GM23338 (cell line): ENCODE measurements at regions not wholly inside any gene's neighbourhood (a gene's known extent, or its start where the extent isn't known, plus 50 kb on each side); places are given as distances from the start of the nearest gene placed in this dataset.

Experiments used
- ATAC-seq: fragments of 200-7000 bp; cut with Tn5 transposase; 3 replicates; pipeline ENCODE4 v1.9.1; 2020
- DNase-seq: peaks from one replicate; pipeline ENCODE4 v3.0.0-alpha.2; 2015; ENCODE audit warnings: low spot score
- H2AFZ ChIP-seq: fragments of 200-600 bp; sonication (generic); 2 replicates; pipeline ENCODE4 v1.8.0; 2016; ENCODE audit warnings: antibody characterized with exemption, mild to moderate bottlenecking, moderate library complexity
- H3F3A ChIP-seq: fragments of 200-600 bp; sonication (generic); replicated peaks from 2 replicates; pipeline ENCODE4 v1.8.0; 2017; ENCODE audit warnings: antibody characterized with exemption, mixed run types, low read depth
- H3K27ac ChIP-seq: fragments of 200-600 bp; sonication (generic); 2 replicates; pipeline ENCODE4 v1.6.1; 2016; ENCODE audit warnings: low read depth
- H3K27me3 ChIP-seq: fragments of 200-600 bp; sonication (generic); 2 replicates; pipeline ENCODE4 v1.8.0; 2016; ENCODE audit warnings: mild to moderate bottlenecking, mixed run types, moderate library complexity; ENCODE audit not compliant: insufficient read depth
- H3K36me3 ChIP-seq: fragments of 200-600 bp; sonication (generic); 2 replicates; pipeline ENCODE4 v1.8.0; 2016; ENCODE audit warnings: mild to moderate bottlenecking; ENCODE audit not compliant: insufficient read depth
- H3K4me1 ChIP-seq: fragments of 200-600 bp; sonication (generic); 2 replicates; pipeline ENCODE4 v1.8.0; 2016; ENCODE audit warnings: mild to moderate bottlenecking, moderate library complexity; ENCODE audit not compliant: insufficient read depth
- H3K4me2 ChIP-seq: fragments of 200-600 bp; sonication (generic); 2 replicates; pipeline ENCODE4 v1.7.1; 2017; ENCODE audit warnings: mixed run types
- H3K4me3 ChIP-seq: fragments of 200-600 bp; sonication (generic); 2 replicates; pipeline ENCODE4 v1.6.1; 2016; ENCODE audit warnings: mixed run types
- H3K79me2 ChIP-seq: fragments of 200-600 bp; sonication (generic); replicated peaks from 2 replicates; pipeline ENCODE4 v1.8.0; 2017; ENCODE audit warnings: mild to moderate bottlenecking; ENCODE audit not compliant: insufficient read depth
- H3K9me2 ChIP-seq: fragments of 200-600 bp; sonication (generic); 2 replicates; pipeline ENCODE4 v1.8.0; 2017; ENCODE audit not compliant: insufficient read depth
- H4K20me1 ChIP-seq: fragments of 200-600 bp; sonication (generic); replicated peaks from 2 replicates; pipeline ENCODE4 v1.8.0; 2017; ENCODE audit warnings: mild to moderate bottlenecking; ENCODE audit not compliant: insufficient read depth
- H3K27ac Mint-ChIP-seq: 2 replicates; pipeline ENCODE4 v1.8.0; 2020; ENCODE audit warnings: inconsistent platforms, mild to moderate bottlenecking, moderate library complexity, mixed read lengths
- H3K27me3 Mint-ChIP-seq: 3 replicates; pipeline ENCODE4 v1.8.0; 2022; ENCODE audit warnings: low read depth, mild to moderate bottlenecking, moderate library complexity, mixed read lengths, inconsistent platforms; ENCODE audit not compliant: insufficient read depth, poor library complexity
- H3K36me3 Mint-ChIP-seq: 3 replicates; pipeline ENCODE4 v1.8.0; 2021; ENCODE audit warnings: low read depth, mild to moderate bottlenecking, inconsistent platforms, moderate library complexity, mixed read lengths
- H3K4me1 Mint-ChIP-seq: 3 replicates; pipeline ENCODE4 v1.8.0; 2020; ENCODE audit warnings: mild to moderate bottlenecking, inconsistent platforms, mixed read lengths
- H3K4me3 Mint-ChIP-seq: 3 replicates; pipeline ENCODE4 v1.8.0; 2021; ENCODE audit warnings: moderate library complexity, mild to moderate bottlenecking, inconsistent platforms, mixed read lengths
- H3K9me3 Mint-ChIP-seq: 3 replicates; pipeline ENCODE4 v1.8.0; 2020; ENCODE audit warnings: moderate library complexity, mild to moderate bottlenecking, inconsistent platforms, mixed read lengths
- CREB1 ChIP-seq: fragments of 250-450 bp; sonication (Bioruptor Pico); IDR thresholded peaks from 2 replicates; pipeline ENCODE4 v1.5.0; 2020; ENCODE audit warnings: low read depth, mild to moderate bottlenecking, moderate library complexity
- EZH2 ChIP-seq: fragments of 200-600 bp; sonication (generic); IDR thresholded peaks from one replicate; pipeline ENCODE4 v1.8.0; 2017; ENCODE audit warnings: antibody characterized with exemption, mild to moderate bottlenecking, low read depth; ENCODE audit not compliant: unreplicated experiment
- EZH2phosphoT487 ChIP-seq: fragments of 200-600 bp; sonication (generic); IDR thresholded peaks from one replicate; pipeline ENCODE4 v1.8.1; 2018; ENCODE audit warnings: antibody characterized with exemption; ENCODE audit not compliant: unreplicated experiment
- JUNB ChIP-seq: IDR thresholded peaks from one replicate; pipeline ENCODE4 v1.6.1; 2016; ENCODE audit warnings: antibody characterized with exemption; ENCODE audit not compliant: unreplicated experiment
- NANOG ChIP-seq: IDR thresholded peaks from 2 replicates; pipeline ENCODE4 v1.6.1; 2016; ENCODE audit warnings: antibody characterized with exemption, borderline replicate concordance
- POLR2AphosphoS5 ChIP-seq: IDR thresholded peaks from 2 replicates; pipeline ENCODE4 v1.6.1; 2016; ENCODE audit warnings: antibody characterized with exemption, low read depth
- STAT1 ChIP-seq: IDR thresholded peaks from one replicate; pipeline ENCODE4 v1.6.1; 2016; ENCODE audit warnings: antibody characterized with exemption; ENCODE audit not compliant: unreplicated experiment
- ZNF114 ChIP-seq: fragments of 250-450 bp; sonication (Bioruptor Pico); IDR thresholded peaks from 2 replicates; pipeline ENCODE4 v1.5.0; 2020; ENCODE audit warnings: mild to moderate bottlenecking, moderate library complexity
- TF ChIP-seq, protein P1 (sequence below): IDR thresholded peaks from one replicate; pipeline ENCODE4 v1.6.1; 2018; ENCODE audit warnings: antibody characterized with exemption; ENCODE audit not compliant: unreplicated experiment
- TF ChIP-seq, protein P2 (sequence below): IDR thresholded peaks from 2 replicates; pipeline ENCODE4 v1.6.1; 2016; ENCODE audit warnings: antibody characterized with exemption
- TF ChIP-seq, protein P3 (sequence below), 2 experiments: fragments of 200-600 bp in 1 of 2; sonication (generic) in 1 of 2; conservative IDR thresholded peaks; 2 replicates each; pipeline versions ENCODE4 v1.5.1 to v1.6.1; 2016 to 2017; ENCODE audit warnings: antibody characterized with exemption in 2 of 2, low read depth in 2 of 2, mild to moderate bottlenecking in 2 of 2, moderate library complexity in 1 of 2

DNA sequence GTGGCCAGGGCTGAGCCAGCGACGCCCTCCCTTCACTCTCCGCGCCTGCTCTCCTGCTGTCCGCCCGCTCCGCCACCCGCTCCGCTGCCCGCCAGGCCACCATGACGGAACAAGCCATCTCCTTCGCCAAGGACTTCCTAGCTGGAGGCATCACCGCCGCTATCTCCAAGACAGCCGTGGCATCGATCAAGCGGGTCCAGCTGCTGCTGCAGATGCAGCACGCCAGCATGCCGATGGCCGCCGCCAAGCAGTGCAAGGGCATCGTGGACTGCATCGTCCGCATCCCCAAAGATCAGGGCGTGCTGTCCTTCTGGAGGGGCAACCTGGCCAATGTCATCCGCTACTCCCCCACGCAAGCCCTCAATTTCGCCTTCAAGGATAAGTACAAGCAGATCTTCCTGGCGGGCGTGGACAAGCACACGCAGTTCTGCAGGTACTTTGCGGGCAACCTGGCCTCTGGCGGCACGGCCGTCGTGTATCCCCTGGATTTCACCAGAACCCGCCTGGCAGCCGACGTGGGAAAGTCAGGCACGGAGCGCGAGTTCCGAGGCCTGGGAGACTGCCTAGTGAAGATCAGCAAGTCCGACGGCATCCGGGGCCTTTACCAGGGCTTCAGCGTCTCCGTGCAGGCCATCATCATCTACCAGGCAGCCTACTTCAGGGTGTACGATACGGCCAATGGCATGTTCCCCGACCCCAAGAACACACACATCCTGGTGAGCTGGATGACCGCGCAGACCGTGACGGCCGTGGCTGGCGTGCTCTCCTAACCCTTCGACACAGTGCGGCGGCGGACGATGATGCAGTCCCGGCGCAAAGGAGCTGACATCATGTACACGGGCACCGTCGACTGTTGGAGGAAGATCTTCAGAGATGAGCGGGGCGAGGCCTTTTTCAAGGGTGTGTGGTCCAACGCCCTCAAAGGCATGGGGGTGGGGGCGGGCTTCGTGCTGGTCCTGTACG, 1130.4 kb upstream of the ACO1 start (continued):
- TF ChIP-seq, protein P1, sequence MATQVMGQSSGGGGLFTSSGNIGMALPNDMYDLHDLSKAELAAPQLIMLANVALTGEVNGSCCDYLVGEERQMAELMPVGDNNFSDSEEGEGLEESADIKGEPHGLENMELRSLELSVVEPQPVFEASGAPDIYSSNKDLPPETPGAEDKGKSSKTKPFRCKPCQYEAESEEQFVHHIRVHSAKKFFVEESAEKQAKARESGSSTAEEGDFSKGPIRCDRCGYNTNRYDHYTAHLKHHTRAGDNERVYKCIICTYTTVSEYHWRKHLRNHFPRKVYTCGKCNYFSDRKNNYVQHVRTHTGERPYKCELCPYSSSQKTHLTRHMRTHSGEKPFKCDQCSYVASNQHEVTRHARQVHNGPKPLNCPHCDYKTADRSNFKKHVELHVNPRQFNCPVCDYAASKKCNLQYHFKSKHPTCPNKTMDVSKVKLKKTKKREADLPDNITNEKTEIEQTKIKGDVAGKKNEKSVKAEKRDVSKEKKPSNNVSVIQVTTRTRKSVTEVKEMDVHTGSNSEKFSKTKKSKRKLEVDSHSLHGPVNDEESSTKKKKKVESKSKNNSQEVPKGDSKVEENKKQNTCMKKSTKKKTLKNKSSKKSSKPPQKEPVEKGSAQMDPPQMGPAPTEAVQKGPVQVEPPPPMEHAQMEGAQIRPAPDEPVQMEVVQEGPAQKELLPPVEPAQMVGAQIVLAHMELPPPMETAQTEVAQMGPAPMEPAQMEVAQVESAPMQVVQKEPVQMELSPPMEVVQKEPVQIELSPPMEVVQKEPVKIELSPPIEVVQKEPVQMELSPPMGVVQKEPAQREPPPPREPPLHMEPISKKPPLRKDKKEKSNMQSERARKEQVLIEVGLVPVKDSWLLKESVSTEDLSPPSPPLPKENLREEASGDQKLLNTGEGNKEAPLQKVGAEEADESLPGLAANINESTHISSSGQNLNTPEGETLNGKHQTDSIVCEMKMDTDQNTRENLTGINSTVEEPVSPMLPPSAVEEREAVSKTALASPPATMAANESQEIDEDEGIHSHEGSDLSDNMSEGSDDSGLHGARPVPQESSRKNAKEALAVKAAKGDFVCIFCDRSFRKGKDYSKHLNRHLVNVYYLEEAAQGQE, result no peak
- no peak for TF ChIP-seq EZH2

DNA sequence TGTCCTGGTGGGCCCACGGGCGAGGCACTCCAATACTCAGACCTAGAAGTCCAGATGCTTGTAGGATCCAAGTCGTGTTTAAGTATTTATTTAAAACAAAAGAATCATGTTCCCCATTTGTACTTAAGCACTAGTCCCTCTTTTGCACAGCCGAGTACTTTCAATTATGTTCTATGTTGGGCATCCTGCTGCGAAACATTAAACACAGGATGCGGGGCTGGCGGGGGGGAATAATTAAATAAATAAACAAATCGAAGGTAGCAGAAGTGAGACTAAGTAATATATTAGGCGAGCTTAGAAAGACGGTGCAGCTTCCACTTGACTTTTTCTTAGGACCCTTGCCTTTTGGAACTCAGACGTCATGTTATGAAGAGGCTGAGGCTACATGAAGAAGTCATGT, 1129.2 kb upstream of the ACO1 start:
- no peak for ATAC-seq
- peaks cover 5% of the 10 kb centered on the region; the same call in 2 of the 3 replicates for H3K36me3 Mint-ChIP-seq
- TF ChIP-seq STAT1, result no peak
- TF ChIP-seq, protein P2, sequence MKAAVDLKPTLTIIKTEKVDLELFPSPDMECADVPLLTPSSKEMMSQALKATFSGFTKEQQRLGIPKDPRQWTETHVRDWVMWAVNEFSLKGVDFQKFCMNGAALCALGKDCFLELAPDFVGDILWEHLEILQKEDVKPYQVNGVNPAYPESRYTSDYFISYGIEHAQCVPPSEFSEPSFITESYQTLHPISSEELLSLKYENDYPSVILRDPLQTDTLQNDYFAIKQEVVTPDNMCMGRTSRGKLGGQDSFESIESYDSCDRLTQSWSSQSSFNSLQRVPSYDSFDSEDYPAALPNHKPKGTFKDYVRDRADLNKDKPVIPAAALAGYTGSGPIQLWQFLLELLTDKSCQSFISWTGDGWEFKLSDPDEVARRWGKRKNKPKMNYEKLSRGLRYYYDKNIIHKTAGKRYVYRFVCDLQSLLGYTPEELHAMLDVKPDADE, result no peak
- TF ChIP-seq, protein P3, sequence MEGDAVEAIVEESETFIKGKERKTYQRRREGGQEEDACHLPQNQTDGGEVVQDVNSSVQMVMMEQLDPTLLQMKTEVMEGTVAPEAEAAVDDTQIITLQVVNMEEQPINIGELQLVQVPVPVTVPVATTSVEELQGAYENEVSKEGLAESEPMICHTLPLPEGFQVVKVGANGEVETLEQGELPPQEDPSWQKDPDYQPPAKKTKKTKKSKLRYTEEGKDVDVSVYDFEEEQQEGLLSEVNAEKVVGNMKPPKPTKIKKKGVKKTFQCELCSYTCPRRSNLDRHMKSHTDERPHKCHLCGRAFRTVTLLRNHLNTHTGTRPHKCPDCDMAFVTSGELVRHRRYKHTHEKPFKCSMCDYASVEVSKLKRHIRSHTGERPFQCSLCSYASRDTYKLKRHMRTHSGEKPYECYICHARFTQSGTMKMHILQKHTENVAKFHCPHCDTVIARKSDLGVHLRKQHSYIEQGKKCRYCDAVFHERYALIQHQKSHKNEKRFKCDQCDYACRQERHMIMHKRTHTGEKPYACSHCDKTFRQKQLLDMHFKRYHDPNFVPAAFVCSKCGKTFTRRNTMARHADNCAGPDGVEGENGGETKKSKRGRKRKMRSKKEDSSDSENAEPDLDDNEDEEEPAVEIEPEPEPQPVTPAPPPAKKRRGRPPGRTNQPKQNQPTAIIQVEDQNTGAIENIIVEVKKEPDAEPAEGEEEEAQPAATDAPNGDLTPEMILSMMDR (conservative IDR thresholded peaks at IDR 0.05; ENCODE audit: low read depth in 2 of 2), result no peak
- TF ChIP-seq POLR2AphosphoS5, result no peak
- no peak for TF ChIP-seq CREB1 (CRISPR knock-in tag)
- TF ChIP-seq, protein P1, result no peak
- TF ChIP-seq NANOG, result no peak
- TF ChIP-seq EZH2, result no peak
- TF ChIP-seq EZH2phosphoT487, result no peak
- TF ChIP-seq JUNB, result no peak
- no peak for TF ChIP-seq ZNF114 (CRISPR knock-in tag)

More for the DNA sequence above, 1129.2 kb upstream of the ACO1 start:
- Histone ChIP-seq H3K4me2 (no peak overlapping the region), H3K9me2 (no peaks in the 10 kb centered on the region), H3K27me3 (no peaks in the 10 kb centered on the region), H2AFZ (peak overlapping the region; percentile 19; the same call in 1 of the 2 replicates), H4K20me1 (no peaks in the 10 kb centered on the region), H3K4me1 (peaks cover 17% of the 10 kb centered on the region), H3F3A (no peaks in the 10 kb centered on the region), H3K4me3 (no peak overlapping the region), H3K36me3 (no peaks in the 10 kb centered on the region), H3K27ac (no peak overlapping the region), H3K79me2 (no peaks in the 10 kb centered on the region)
- H3K27me3 Mint-ChIP-seq, result peaks cover 8% of the 10 kb centered on the region
- H3K4me1 Mint-ChIP-seq, result peaks cover 6% of the 10 kb centered on the region
- H3K9me3 Mint-ChIP-seq, result peaks cover 6% of the 10 kb centered on the region
- H3K27ac Mint-ChIP-seq, result no peak overlapping the region
- H3K4me3 Mint-ChIP-seq, result no peak overlapping the region
- no peak for DNase-seq
